Mammary epithelial cell (primary cell): ENCODE measurements at regions not wholly inside any gene's neighbourhood (a gene's known extent, or its start where the extent isn't known, plus 50 kb on each side); places are given as distances from the start of the nearest gene placed in this dataset.

Experiments used
- EZH2 ChIP-seq: IDR thresholded peaks from 2 replicates; pipeline ENCODE4 v1.6.1; 2012; ENCODE audit warnings: low read length, inconsistent platforms, borderline replicate concordance
- TF ChIP-seq, protein P1 (sequence below), 2 donors: IDR thresholded peaks in 1 of 2; conservative IDR thresholded peaks in 1 of 2; 2 replicates each; pipeline ENCODE4 v1.5.1; 2011 to 2012; ENCODE audit warnings: inconsistent platforms in 2 of 2, low read length in 2 of 2, mild to moderate bottlenecking in 2 of 2, control low read depth in 1 of 2, low read depth in 1 of 2; ENCODE audit not compliant: insufficient read depth in 1 of 2; ENCODE audit errors: extremely low read depth in 1 of 2

DNA sequence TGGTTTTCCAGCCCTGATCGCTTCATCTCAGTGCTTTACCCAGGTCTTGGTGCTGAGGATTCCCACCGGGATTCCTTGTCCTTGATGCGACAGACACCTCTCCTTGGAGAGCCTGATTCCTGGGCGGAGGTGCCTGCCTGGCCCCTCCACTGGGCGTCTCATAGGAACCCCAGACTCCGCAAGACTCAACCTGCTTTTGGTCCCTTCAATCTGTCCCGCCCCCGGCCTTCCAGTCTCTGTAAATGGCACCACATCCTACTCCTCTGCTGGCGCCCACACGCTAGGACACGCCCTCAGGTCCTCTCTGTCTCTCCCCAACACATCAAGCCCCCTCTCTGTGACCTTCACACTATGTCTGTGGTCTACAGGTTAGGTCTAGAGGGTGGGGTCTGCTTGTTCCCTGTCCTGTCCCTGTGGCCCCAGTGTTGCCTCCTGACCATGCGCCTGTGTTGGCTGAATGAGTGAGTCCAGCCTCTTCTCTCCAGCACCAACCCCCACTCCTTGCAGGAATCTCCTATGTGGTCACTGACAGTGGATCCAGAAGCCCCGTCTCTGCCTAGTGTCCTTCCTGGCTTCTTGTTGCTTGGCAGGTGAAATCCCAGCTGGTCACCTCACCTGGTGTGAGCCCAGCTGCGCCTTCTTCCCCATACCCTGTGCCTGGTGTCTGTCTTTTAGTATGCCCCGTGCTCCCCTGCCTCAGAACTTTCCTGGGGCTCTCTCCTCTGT lies 119.7 kb upstream of the C1orf174 start:
- TF ChIP-seq, protein P1, sequence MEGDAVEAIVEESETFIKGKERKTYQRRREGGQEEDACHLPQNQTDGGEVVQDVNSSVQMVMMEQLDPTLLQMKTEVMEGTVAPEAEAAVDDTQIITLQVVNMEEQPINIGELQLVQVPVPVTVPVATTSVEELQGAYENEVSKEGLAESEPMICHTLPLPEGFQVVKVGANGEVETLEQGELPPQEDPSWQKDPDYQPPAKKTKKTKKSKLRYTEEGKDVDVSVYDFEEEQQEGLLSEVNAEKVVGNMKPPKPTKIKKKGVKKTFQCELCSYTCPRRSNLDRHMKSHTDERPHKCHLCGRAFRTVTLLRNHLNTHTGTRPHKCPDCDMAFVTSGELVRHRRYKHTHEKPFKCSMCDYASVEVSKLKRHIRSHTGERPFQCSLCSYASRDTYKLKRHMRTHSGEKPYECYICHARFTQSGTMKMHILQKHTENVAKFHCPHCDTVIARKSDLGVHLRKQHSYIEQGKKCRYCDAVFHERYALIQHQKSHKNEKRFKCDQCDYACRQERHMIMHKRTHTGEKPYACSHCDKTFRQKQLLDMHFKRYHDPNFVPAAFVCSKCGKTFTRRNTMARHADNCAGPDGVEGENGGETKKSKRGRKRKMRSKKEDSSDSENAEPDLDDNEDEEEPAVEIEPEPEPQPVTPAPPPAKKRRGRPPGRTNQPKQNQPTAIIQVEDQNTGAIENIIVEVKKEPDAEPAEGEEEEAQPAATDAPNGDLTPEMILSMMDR (conservative IDR thresholded peaks at IDR 0.05 in 1 of 2, IDR thresholded peaks at IDR 0.05 in 1 of 2; ENCODE audit: extremely low read depth in 1 of 2, insufficient read depth in 1 of 2, low read depth in 1 of 2, low read length in 2 of 2) = no peak
- TF ChIP-seq EZH2 = no peak
